Brain microvascular endothelial cell (primary cell): ENCODE measurements at regions not wholly inside any gene's neighbourhood (a gene's known extent, or its start where the extent isn't known, plus 50 kb on each side); places are given as distances from the start of the nearest gene placed in this dataset.

Experiments used
- DNase-seq: peaks from one replicate; pipeline ENCODE4 v3.0.0-alpha.2; 2020
- H3K27ac ChIP-seq: fragments of 250-450 bp; sonication (Bioruptor Pico); 2 replicates; pipeline ENCODE4 v1.5.1; 2020; ENCODE audit warnings: mild to moderate bottlenecking, moderate library complexity
- H3K27me3 ChIP-seq: fragments of 250-450 bp; sonication (Bioruptor Pico); replicated peaks from 2 replicates; pipeline ENCODE4 v1.5.1; 2020; ENCODE audit warnings: mild to moderate bottlenecking
- H3K36me3 ChIP-seq: fragments of 250-450 bp; sonication (Bioruptor Pico); replicated peaks from 2 replicates; pipeline ENCODE4 v1.5.1; 2020; ENCODE audit warnings: mild to moderate bottlenecking
- H3K4me3 ChIP-seq: 2 replicates; pipeline ENCODE4 v1.5.1; 2011; ENCODE audit warnings: low read depth, mild to moderate bottlenecking, control low read depth, low read length, moderate library complexity
- in situ Hi-C: cut with HindIII; loops from 2 replicates; pipeline ENCODE4 v1.10.0; 2017; ENCODE audit warnings: low sequenced_read_pairs, low pct_ligation_motif_present
- TF ChIP-seq, protein P1 (sequence below): IDR thresholded peaks from 2 replicates; pipeline ENCODE4 v1.5.1; 2011; ENCODE audit warnings: low read depth, mild to moderate bottlenecking, moderate library complexity, low read length, control low read depth, inconsistent platforms; ENCODE audit errors: missing control alignments

GRCh38 chr18:46374850-46375249 lies 270.7 kb downstream of the HAUS1 start:
- TF ChIP-seq, protein P1, sequence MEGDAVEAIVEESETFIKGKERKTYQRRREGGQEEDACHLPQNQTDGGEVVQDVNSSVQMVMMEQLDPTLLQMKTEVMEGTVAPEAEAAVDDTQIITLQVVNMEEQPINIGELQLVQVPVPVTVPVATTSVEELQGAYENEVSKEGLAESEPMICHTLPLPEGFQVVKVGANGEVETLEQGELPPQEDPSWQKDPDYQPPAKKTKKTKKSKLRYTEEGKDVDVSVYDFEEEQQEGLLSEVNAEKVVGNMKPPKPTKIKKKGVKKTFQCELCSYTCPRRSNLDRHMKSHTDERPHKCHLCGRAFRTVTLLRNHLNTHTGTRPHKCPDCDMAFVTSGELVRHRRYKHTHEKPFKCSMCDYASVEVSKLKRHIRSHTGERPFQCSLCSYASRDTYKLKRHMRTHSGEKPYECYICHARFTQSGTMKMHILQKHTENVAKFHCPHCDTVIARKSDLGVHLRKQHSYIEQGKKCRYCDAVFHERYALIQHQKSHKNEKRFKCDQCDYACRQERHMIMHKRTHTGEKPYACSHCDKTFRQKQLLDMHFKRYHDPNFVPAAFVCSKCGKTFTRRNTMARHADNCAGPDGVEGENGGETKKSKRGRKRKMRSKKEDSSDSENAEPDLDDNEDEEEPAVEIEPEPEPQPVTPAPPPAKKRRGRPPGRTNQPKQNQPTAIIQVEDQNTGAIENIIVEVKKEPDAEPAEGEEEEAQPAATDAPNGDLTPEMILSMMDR = no peak
- no peak overlapping the region for H3K4me3 ChIP-seq
- H3K27ac ChIP-seq = no peak overlapping the region
- H3K36me3 ChIP-seq = no peaks in the 10 kb centered on the region
- no peaks in the 10 kb centered on the region for H3K27me3 ChIP-seq
- in situ Hi-C loops = no loop called here
- DNase-seq = no peak

DNA sequence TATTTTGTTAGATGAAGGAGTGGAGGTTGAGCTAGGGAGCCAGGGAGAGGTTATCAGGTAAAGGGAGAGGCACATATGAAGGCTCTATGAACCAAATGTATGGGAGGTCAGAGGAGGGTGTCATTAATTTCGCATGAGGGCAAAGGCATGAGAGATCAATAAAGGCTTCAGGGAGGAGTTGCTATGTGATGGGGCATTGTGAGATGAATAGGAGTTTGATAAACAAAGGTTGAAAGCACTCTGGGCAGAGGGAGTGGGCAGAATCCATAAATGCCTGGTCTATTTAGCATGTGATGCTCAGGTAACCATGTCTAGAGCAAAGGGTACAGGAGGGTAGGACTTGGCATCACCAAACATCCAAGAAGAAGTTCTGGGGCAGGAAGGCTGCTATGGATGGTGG lies 273.4 kb downstream of the HAUS1 start:
- Histone ChIP-seq H3K27me3 (no peaks in the 10 kb centered on the region), H3K27ac (no peak overlapping the region), H3K36me3 (no peaks in the 10 kb centered on the region), H3K4me3 (no peak overlapping the region)
- DNase-seq = no peak
- TF ChIP-seq, protein P1 = no peak
- in situ Hi-C loops = no loop called here

DNA sequence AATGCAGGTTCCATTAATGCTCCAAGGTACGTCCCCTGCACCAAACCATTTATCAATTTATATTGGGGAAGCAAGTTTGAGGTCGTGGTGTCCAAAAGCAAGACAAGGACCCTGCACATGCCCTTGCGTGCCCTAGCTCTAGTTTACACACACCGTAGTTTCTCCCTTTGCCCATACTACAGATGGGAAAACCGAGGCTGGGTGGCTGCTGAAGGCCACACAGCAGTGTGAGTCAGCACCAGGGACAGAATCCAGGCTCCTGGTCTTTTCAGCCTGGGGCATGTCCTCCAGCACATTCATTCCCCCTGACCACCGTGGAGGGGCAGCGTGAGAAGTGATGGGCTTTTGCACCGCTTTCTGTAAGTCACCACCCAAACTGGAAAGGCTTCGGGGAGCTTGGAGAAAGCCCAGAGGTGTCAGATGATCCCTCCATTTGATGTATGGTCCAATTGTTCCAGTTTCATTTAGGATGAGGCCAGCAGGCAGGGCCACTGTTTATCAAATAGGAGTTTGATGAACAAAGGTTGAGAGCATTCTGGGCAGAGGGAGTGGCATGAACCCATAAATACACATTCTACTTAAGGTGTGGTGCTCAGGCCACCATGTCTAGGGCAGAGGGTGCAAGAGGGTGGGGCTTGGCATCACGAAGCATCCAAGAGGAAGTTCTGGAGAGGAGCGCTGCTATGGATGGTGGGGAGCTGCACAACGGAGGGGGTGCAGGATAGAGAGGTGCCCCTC lies 274.1 kb downstream of the HAUS1 start:
- TF ChIP-seq, protein P1 = no peak
- H3K36me3 ChIP-seq = no peaks in the 10 kb centered on the region
- no peaks in the 10 kb centered on the region for H3K27me3 ChIP-seq
- no peak for DNase-seq
- in situ Hi-C loops = no loop called here
- H3K27ac ChIP-seq = no peak overlapping the region
- no peak overlapping the region for H3K4me3 ChIP-seq

DNA sequence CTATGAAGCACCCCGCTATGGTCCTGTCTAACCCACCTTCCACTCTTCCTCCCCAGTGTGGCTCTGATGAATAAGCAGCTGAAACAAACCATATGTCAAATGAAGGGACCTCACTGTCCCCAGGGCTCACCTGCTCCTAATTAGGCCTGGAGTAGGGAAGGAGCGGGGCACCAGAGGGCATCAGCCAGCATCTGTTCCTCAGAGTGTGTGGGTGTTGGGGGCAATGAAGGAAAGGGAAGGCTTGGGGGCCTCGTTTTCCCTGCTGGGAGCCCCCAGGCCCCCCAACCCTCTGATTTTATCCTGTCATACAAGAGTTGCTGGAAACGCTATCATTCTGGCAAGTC lies 274.7 kb downstream of the HAUS1 start:
- H3K36me3 ChIP-seq = no peaks in the 10 kb centered on the region
- no peak overlapping the region for H3K27ac ChIP-seq
- TF ChIP-seq, protein P1 = no peak
- H3K27me3 ChIP-seq = no peaks in the 10 kb centered on the region
- H3K4me3 ChIP-seq = no peak overlapping the region
- in situ Hi-C loops = no loop called here
- no peak for DNase-seq

GRCh38 chr18:46379323-46379950 lies 275.3 kb downstream of the HAUS1 start:
- Histone ChIP-seq H3K27ac (no peak overlapping the region), H3K4me3 (no peak overlapping the region), H3K36me3 (no peaks in the 10 kb centered on the region), H3K27me3 (no peaks in the 10 kb centered on the region)
- TF ChIP-seq, protein P1 = no peak
- no peak for DNase-seq
- in situ Hi-C loops = no loop called here
